HG02943 (cell line): ENCODE measurements at regions not wholly inside any gene's neighbourhood (a gene's known extent, or its start where the extent isn't known, plus 50 kb on each side); places are given as distances from the start of the nearest gene placed in this dataset.
"Not testable (repeated sequence)": the region's sequence is repeated elsewhere in the genome, so short reads cannot be mapped to it uniquely, and the experiment has no call there.

ENCODE experiments used
- ATAC-seq: cut with Tn5 transposase; IDR thresholded peaks from one replicate; pipeline ENCODE4 v1.9.1; 2021; ENCODE audit warnings: mild to moderate bottlenecking, low read depth, moderate library complexity; ENCODE audit not compliant: unreplicated experiment

- ATAC-seq: no peak
These were observed 127.7 kb downstream of the MYCN start for GRCh38 chr2:16067866-16068551.

GRCh38 chr2:16067444-16067843 is 127.1 kb downstream of the MYCN start:
- ATAC-seq: no peak

- no peak for ATAC-seq
These were observed 126.7 kb downstream of the MYCN start for GRCh38 chr2:16067037-16067406.

GRCh38 chr2:16066261-16067036 is 126.1 kb downstream of the MYCN start:
- ATAC-seq: no peak

- ATAC-seq: not testable (repeated sequence)
These were observed 125.1 kb downstream of the MYCN start for GRCh38 chr2:16065272-16066069.

GRCh38 chr2:16064745-16065144 is 124.4 kb downstream of the MYCN start:
- ATAC-seq: no peak

- ATAC-seq: no peak
These were observed 123.7 kb downstream of the MYCN start for GRCh38 chr2:16063955-16064633.

- no peak for ATAC-seq
These were observed 123.0 kb downstream of the MYCN start for GRCh38 chr2:16063251-16063850.

- no peak for ATAC-seq
These were observed 122.3 kb downstream of the MYCN start for GRCh38 chr2:16062471-16063250.

GRCh38 chr2:16061441-16062217 is 121.3 kb downstream of the MYCN start:
- ATAC-seq: no peak

- no peak for ATAC-seq
These were observed 120.6 kb downstream of the MYCN start for GRCh38 chr2:16060936-16061338.

GRCh38 chr2:16060125-16060935 is 120.0 kb downstream of the MYCN start:
- ATAC-seq: no peak

GRCh38 chr2:16059393-16060016 is 119.2 kb downstream of the MYCN start:
- no peak for ATAC-seq

GRCh38 chr2:16058747-16059358 is 118.5 kb downstream of the MYCN start:
- no peak for ATAC-seq

GRCh38 chr2:16058256-16058655 is 117.9 kb downstream of the MYCN start:
- ATAC-seq: no peak

GRCh38 chr2:16057661-16058060 is 117.3 kb downstream of the MYCN start:
- ATAC-seq: no peak
